ENCODE measurements at regions not wholly inside any gene's neighbourhood (a gene's known extent, or its start where the extent isn't known, plus 50 kb on each side); places are given as distances from the start of the nearest gene placed in this dataset.

DNA sequence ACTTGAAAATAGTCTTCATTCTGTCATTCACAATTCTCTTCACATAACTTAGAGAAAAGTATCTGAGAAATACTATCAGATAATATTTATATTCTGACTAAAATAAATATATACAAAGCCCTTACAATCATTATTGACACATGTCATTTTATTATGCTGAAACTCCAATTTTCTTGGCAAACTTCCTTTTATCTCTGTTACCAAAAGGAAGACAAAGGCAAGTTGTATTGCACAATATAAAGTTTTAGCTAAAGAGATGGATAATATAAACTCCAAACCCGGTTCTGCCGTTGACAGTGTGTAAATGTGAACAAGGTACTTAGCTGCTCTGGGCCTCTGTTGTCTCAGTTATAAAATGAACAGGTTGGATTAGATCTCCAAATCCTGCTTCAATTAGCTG is 99.0 kb upstream of the MDFIC start:
- Histone ChIP-seq H3K4me1 (peaks cover 4% of the 10 kb centered on the region in 2 donors), H3K27ac (no peak overlapping the region), H3K9me3 (no peaks in the 10 kb centered on the region), H3K27me3 (no peaks in the 10 kb centered on the region), H3K36me3 (no peaks in the 10 kb centered on the region), H3K4me3 (replicated peaks in 1 of 3) (no peak overlapping the region)
- TF ChIP-seq CTCF (IDR thresholded peaks at IDR 0.05) (no peak), POLR2A (IDR thresholded peaks at IDR 0.05) (no peak)
- DNase-seq = no peak
- intact Hi-C loops (cut with DNase I) = no loop called here
- WGBS, 2 donors = 49 to 62% methylated on average over 2 of the region's 2 CpGs

GRCh38 chr7:114823290-114823689 is 98.6 kb upstream of the MDFIC start:
- DNase-seq = no peak
- no peaks in the 10 kb centered on the region for H3K36me3 ChIP-seq
- H3K9me3 ChIP-seq = no peaks in the 10 kb centered on the region
- H3K27me3 ChIP-seq = no peaks in the 10 kb centered on the region
- 89 to 95% methylated on average over 1 of the region's 1 CpG for WGBS, 2 donors
- no peak overlapping the region for H3K27ac ChIP-seq
- intact Hi-C loops (cut with DNase I) = no loop called here
- no peak overlapping the region for H3K4me3 ChIP-seq (replicated peaks in 1 of 3)
- TF ChIP-seq POLR2A (IDR thresholded peaks at IDR 0.05) = no peak
- H3K4me1 ChIP-seq = peaks cover 4% of the 10 kb centered on the region in 2 donors

- 73 to 77% methylated on average over 3 of the region's 3 CpGs for WGBS, 2 donors
- H3K4me1 ChIP-seq = peaks cover 4% of the 10 kb centered on the region in 2 donors
- H3K27me3 ChIP-seq = no peaks in the 10 kb centered on the region
- no peaks in the 10 kb centered on the region for H3K36me3 ChIP-seq
- no peak for DNase-seq
- no peak overlapping the region for H3K4me3 ChIP-seq (replicated peaks in 1 of 3)
- intact Hi-C loops (cut with DNase I) = no loop called here
- no peak overlapping the region for H3K27ac ChIP-seq
- H3K9me3 ChIP-seq = no peaks in the 10 kb centered on the region
- TF ChIP-seq CTCF (IDR thresholded peaks at IDR 0.05) = no peak
- no peak for TF ChIP-seq POLR2A (IDR thresholded peaks at IDR 0.05)
Observed at GRCh38 chr7:114825423-114825951, 96.4 kb upstream of the MDFIC start.

- intact Hi-C loops (cut with DNase I) = no loop called here
- H3K36me3 ChIP-seq = no peaks in the 10 kb centered on the region
- WGBS, 2 donors = 55 to 61% methylated on average over 4 of the region's 4 CpGs
- H3K9me3 ChIP-seq = no peaks in the 10 kb centered on the region
- H3K27me3 ChIP-seq = no peaks in the 10 kb centered on the region
- no peaks in the 10 kb centered on the region for H3K4me1 ChIP-seq
- no peak overlapping the region for H3K27ac ChIP-seq
- DNase-seq = no peak
- TF ChIP-seq CTCF (IDR thresholded peaks at IDR 0.05) (no peak), POLR2A (IDR thresholded peaks at IDR 0.05) (no peak)
- no peak overlapping the region for H3K4me3 ChIP-seq (replicated peaks in 1 of 3)
Observed at GRCh38 chr7:114830952-114831351, 90.9 kb upstream of the MDFIC start.

DNA sequence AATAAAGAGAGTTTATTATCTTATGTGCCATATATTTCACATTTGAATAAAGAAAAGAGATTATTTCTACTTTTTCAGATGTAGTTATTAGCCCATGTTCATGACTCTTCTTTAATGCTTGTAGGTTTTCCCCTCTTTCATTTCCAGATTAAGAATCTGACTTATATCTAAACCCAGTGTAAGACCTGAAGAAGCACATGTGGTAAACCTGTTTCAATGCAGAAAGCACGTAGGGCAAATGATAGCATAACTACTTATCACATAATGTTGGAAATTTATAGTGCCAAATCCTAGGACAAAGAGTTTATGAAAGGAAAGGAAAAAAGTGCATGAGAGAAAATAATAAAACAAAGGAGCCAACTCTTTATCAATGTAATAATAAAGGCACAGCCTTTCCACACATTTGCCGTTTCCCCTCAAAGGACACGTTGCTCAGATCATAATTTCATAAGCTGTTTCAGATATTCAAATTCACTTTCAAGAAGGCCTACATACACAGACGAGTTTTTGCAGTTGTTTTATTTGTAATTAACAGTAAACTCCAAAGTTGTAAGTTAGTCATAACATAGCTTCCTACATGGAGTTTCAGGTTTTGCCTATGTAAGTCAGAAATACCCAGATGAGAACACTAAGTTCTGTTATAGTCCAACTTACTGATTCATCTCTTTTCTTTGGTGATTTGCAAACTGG is 88.8 kb upstream of the MDFIC start:
- no peak for DNase-seq
- TF ChIP-seq CTCF (IDR thresholded peaks at IDR 0.05) (no peak), POLR2A (IDR thresholded peaks at IDR 0.05) (no peak)
- 71 to 86% methylated on average over 4 of the region's 4 CpGs for WGBS, 2 donors
- no peak overlapping the region for H3K4me3 ChIP-seq (replicated peaks in 1 of 3)
- H3K4me1 ChIP-seq = no peaks in the 10 kb centered on the region
- no peaks in the 10 kb centered on the region for H3K9me3 ChIP-seq
- no peaks in the 10 kb centered on the region for H3K27me3 ChIP-seq
- intact Hi-C loops (cut with DNase I) = no loop called here
- no peaks in the 10 kb centered on the region for H3K36me3 ChIP-seq
- no peak overlapping the region for H3K27ac ChIP-seq
